ENCODE measurements at regions not wholly inside any gene's neighbourhood (a gene's known extent, or its start where the extent isn't known, plus 50 kb on each side); places are given as distances from the start of the nearest gene placed in this dataset.

DNA sequence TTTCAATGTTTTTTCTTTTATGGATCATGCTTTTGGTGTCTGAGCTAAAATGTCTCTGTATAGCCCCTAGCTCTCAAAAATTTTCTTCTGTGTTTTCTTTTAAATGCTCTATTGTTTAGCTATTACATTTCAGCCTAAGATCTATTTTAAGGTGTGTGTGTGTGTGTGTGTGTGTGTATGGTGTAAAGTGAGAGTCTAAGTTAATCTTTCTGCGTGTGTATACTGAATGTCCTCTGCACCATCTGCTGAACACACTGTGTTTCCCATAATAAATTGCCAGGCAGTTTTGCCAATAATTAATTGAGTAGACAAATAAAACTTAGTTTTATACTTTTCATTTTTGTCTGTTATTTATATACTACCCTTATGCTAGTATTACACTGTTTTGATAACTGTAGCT lies 2096.3 kb upstream of the C9orf72 start (continued):
- TF ChIP-seq, protein P1, sequence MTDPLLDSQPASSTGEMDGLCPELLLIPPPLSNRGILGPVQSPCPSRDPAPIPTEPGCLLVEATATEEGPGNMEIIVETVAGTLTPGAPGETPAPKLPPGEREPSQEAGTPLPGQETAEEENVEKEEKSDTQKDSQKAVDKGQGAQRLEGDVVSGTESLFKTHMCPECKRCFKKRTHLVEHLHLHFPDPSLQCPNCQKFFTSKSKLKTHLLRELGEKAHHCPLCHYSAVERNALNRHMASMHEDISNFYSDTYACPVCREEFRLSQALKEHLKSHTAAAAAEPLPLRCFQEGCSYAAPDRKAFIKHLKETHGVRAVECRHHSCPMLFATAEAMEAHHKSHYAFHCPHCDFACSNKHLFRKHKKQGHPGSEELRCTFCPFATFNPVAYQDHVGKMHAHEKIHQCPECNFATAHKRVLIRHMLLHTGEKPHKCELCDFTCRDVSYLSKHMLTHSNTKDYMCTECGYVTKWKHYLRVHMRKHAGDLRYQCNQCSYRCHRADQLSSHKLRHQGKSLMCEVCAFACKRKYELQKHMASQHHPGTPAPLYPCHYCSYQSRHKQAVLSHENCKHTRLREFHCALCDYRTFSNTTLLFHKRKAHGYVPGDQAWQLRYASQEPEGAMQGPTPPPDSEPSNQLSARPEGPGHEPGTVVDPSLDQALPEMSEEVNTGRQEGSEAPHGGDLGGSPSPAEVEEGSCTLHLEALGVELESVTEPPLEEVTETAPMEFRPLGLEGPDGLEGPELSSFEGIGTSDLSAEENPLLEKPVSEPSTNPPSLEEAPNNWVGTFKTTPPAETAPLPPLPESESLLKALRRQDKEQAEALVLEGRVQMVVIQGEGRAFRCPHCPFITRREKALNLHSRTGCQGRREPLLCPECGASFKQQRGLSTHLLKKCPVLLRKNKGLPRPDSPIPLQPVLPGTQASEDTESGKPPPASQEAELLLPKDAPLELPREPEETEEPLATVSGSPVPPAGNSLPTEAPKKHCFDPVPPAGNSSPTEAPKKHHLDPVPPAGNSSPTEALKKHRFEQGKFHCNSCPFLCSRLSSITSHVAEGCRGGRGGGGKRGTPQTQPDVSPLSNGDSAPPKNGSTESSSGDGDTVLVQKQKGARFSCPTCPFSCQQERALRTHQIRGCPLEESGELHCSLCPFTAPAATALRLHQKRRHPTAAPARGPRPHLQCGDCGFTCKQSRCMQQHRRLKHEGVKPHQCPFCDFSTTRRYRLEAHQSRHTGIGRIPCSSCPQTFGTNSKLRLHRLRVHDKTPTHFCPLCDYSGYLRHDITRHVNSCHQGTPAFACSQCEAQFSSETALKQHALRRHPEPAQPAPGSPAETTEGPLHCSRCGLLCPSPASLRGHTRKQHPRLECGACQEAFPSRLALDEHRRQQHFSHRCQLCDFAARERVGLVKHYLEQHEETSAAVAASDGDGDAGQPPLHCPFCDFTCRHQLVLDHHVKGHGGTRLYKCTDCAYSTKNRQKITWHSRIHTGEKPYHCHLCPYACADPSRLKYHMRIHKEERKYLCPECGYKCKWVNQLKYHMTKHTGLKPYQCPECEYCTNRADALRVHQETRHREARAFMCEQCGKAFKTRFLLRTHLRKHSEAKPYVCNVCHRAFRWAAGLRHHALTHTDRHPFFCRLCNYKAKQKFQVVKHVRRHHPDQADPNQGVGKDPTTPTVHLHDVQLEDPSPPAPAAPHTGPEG (CRISPR knock-in tag; IDR thresholded peaks at IDR 0.05): no peak
- TF ChIP-seq SRSF9 (IDR thresholded peaks at IDR 0.05; ENCODE audit: borderline replicate concordance, insufficient read depth, low read depth, low read length, poor library complexity, severe bottlenecking) (no peak), SIN3B (IDR thresholded peaks at IDR 0.05; ENCODE audit: low read length) (no peak), MED13 (CRISPR knock-in tag; IDR thresholded peaks at IDR 0.05) (no peak), ZBTB7A (CRISPR knock-in tag; IDR thresholded peaks at IDR 0.05) (no peak), HNRNPH1 (optimal IDR thresholded peaks at IDR 0.05; ENCODE audit: low read depth, low read length) (no peak), ZNF747 (CRISPR knock-in tag; IDR thresholded peaks at IDR 0.05; ENCODE audit: borderline replicate concordance) (no peak), PCBP1 (IDR thresholded peaks at IDR 0.05; ENCODE audit: borderline replicate concordance, low read depth, low read length) (no peak), ZNF546 (CRISPR knock-in tag; conservative IDR thresholded peaks at IDR 0.05) (no peak), ZNF317 (CRISPR knock-in tag; IDR thresholded peaks at IDR 0.05) (no peak)
- TF ChIP-seq, protein P2, sequence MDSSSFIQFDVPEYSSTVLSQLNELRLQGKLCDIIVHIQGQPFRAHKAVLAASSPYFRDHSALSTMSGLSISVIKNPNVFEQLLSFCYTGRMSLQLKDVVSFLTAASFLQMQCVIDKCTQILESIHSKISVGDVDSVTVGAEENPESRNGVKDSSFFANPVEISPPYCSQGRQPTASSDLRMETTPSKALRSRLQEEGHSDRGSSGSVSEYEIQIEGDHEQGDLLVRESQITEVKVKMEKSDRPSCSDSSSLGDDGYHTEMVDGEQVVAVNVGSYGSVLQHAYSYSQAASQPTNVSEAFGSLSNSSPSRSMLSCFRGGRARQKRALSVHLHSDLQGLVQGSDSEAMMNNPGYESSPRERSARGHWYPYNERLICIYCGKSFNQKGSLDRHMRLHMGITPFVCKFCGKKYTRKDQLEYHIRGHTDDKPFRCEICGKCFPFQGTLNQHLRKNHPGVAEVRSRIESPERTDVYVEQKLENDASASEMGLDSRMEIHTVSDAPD (CRISPR knock-in tag; IDR thresholded peaks at IDR 0.05): no peak
